ENCODE measurements at regions not wholly inside any gene's neighbourhood (a gene's known extent, or its start where the extent isn't known, plus 50 kb on each side); places are given as distances from the start of the nearest gene placed in this dataset.

DNA sequence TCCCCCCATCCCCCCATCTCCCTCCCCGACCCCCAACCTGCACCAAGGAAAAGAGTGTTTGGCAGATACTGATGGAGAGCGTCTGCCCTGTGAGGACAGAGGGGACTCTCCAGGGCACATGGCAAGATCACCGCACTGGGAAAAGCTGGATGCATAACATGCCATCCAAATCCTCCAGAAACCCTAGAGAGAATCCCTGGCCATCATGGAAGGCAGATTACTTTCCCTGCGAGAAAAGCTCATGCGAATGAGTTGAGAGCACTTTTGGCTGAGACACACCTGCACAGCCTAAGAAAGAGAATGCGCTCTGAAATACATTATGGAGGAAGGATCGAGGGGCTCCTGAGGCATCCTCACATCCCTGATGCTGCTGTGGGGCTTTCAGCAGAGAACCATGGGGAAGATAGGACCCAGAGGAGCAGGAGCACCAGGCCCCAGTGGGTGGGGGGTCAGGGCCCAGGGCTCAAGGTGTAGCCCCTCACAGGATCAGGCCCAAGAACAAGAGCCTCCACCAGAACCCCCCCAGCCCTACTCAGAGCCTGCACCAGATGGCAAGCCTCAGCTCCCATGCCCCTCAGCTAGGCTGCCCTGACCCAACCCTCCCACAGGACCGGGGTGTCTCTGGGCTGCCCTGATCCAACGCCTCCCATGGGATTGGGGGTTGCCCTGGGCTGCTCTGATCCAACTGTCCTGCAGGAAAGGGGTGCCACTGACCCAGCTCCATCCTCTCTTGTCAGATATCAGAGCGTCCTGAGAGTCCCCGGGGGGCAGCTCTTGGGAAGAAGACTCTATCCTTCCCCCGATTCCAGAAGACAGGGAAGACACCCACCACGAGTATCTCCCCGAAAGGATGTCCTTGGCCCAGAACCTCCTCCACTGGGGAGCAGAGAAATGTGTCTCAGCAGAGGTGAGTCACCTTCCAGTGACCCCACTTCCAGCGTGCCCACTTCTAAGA lies 153.4 kb downstream of the NDUFA10 start (continued):
- TF ChIP-seq, protein P1, sequence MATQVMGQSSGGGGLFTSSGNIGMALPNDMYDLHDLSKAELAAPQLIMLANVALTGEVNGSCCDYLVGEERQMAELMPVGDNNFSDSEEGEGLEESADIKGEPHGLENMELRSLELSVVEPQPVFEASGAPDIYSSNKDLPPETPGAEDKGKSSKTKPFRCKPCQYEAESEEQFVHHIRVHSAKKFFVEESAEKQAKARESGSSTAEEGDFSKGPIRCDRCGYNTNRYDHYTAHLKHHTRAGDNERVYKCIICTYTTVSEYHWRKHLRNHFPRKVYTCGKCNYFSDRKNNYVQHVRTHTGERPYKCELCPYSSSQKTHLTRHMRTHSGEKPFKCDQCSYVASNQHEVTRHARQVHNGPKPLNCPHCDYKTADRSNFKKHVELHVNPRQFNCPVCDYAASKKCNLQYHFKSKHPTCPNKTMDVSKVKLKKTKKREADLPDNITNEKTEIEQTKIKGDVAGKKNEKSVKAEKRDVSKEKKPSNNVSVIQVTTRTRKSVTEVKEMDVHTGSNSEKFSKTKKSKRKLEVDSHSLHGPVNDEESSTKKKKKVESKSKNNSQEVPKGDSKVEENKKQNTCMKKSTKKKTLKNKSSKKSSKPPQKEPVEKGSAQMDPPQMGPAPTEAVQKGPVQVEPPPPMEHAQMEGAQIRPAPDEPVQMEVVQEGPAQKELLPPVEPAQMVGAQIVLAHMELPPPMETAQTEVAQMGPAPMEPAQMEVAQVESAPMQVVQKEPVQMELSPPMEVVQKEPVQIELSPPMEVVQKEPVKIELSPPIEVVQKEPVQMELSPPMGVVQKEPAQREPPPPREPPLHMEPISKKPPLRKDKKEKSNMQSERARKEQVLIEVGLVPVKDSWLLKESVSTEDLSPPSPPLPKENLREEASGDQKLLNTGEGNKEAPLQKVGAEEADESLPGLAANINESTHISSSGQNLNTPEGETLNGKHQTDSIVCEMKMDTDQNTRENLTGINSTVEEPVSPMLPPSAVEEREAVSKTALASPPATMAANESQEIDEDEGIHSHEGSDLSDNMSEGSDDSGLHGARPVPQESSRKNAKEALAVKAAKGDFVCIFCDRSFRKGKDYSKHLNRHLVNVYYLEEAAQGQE (IDR thresholded peaks at IDR 0.05) = no peak
- no peak for TF ChIP-seq FOXA1 (IDR thresholded peaks at IDR 0.05)
- TF ChIP-seq, protein P2, sequence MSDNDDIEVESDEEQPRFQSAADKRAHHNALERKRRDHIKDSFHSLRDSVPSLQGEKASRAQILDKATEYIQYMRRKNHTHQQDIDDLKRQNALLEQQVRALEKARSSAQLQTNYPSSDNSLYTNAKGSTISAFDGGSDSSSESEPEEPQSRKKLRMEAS (IDR thresholded peaks at IDR 0.05) = no peak

GRCh38 chr2:239870863-239871262 lies 154.3 kb downstream of the NDUFA10 start:
- Histone ChIP-seq H3K27me3 (ENCODE audit: control insufficient read depth in 4 of 4, insufficient read depth in 4 of 4, low read length in 3 of 4) (no peaks in the 10 kb centered on the region), H3K36me3 (ENCODE audit: control insufficient read depth in 4 of 4, insufficient read depth in 3 of 4, low read depth in 1 of 4, low read length in 3 of 4) (no peaks in the 10 kb centered on the region), H3K4me1 (ENCODE audit: control insufficient read depth in 4 of 4, insufficient read depth in 4 of 4, low read length in 3 of 4) (no peaks in the 10 kb centered on the region), H3K4me3 (ENCODE audit: low read depth in 1 of 3, low read length in 3 of 3) (no peak overlapping the region), H3K27ac (ENCODE audit: low read depth in 1 of 2, low read length in 2 of 2) (no peak overlapping the region), H3K9me3 (ENCODE audit: control insufficient read depth in 4 of 4, low read length in 3 of 4) (no peaks in the 10 kb centered on the region), H3K9ac (ENCODE audit: low read depth in 1 of 2, low read length in 2 of 2) (no peak overlapping the region)
- 81% methylated on average over 12 of the region's 12 CpGs for WGBS
- TF ChIP-seq EGR1 (IDR thresholded peaks at IDR 0.05; ENCODE audit: low read depth in 2 of 2) (no peak), JUND (IDR thresholded peaks at IDR 0.05) (no peak), YY1 (IDR thresholded peaks at IDR 0.05) (no peak), NR2F2 (IDR thresholded peaks at IDR 0.05) (no peak)
- DNase-seq (ENCODE audit: low spot score) = peak; percentile 19

GRCh38 chr2:239870276-239870675 lies 154.9 kb downstream of the NDUFA10 start:
- Histone ChIP-seq H3K9me3 (ENCODE audit: control insufficient read depth in 4 of 4, low read length in 3 of 4) (no peaks in the 10 kb centered on the region), H3K4me1 (ENCODE audit: control insufficient read depth in 4 of 4, insufficient read depth in 4 of 4, low read length in 3 of 4) (no peaks in the 10 kb centered on the region), H3K27me3 (ENCODE audit: control insufficient read depth in 4 of 4, insufficient read depth in 4 of 4, low read length in 3 of 4) (no peaks in the 10 kb centered on the region), H3K36me3 (ENCODE audit: control insufficient read depth in 4 of 4, insufficient read depth in 3 of 4, low read depth in 1 of 4, low read length in 3 of 4) (no peaks in the 10 kb centered on the region), H3K4me3 (ENCODE audit: low read depth in 1 of 3, low read length in 3 of 3) (no peak overlapping the region), H3K27ac (ENCODE audit: low read depth in 1 of 2, low read length in 2 of 2) (no peak overlapping the region), H3K9ac (ENCODE audit: low read depth in 1 of 2, low read length in 2 of 2) (no peak overlapping the region)
- WGBS = 81% methylated on average over 12 of the region's 12 CpGs
- TF ChIP-seq FOXA2 (IDR thresholded peaks at IDR 0.05) (no peak), FOXA1 (IDR thresholded peaks at IDR 0.05) (no peak), YY1 (IDR thresholded peaks at IDR 0.05) (no peak), EGR1 (IDR thresholded peaks at IDR 0.05; ENCODE audit: low read depth in 2 of 2) (no peak), NR2F2 (IDR thresholded peaks at IDR 0.05) (no peak), GABPA (IDR thresholded peaks at IDR 0.05 in 1 of 2, conservative IDR thresholded peaks at IDR 0.05 in 1 of 2) (no peak), JUND (IDR thresholded peaks at IDR 0.05) (no peak), SP1 (IDR thresholded peaks at IDR 0.05) (no peak), RXRA (IDR thresholded peaks at IDR 0.05) (no peak), TAF1 (conservative IDR thresholded peaks at IDR 0.05) (no peak), HNF4G (IDR thresholded peaks at IDR 0.05) (no peak), HNF4A (conservative IDR thresholded peaks at IDR 0.05) (no peak)
- TF ChIP-seq, protein P3, sequence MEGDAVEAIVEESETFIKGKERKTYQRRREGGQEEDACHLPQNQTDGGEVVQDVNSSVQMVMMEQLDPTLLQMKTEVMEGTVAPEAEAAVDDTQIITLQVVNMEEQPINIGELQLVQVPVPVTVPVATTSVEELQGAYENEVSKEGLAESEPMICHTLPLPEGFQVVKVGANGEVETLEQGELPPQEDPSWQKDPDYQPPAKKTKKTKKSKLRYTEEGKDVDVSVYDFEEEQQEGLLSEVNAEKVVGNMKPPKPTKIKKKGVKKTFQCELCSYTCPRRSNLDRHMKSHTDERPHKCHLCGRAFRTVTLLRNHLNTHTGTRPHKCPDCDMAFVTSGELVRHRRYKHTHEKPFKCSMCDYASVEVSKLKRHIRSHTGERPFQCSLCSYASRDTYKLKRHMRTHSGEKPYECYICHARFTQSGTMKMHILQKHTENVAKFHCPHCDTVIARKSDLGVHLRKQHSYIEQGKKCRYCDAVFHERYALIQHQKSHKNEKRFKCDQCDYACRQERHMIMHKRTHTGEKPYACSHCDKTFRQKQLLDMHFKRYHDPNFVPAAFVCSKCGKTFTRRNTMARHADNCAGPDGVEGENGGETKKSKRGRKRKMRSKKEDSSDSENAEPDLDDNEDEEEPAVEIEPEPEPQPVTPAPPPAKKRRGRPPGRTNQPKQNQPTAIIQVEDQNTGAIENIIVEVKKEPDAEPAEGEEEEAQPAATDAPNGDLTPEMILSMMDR (IDR thresholded peaks at IDR 0.05; ENCODE audit: low read depth, low read length, missing input control) = no peak
- TF ChIP-seq, protein P1 (IDR thresholded peaks at IDR 0.05) = no peak
- TF ChIP-seq, protein P4, sequence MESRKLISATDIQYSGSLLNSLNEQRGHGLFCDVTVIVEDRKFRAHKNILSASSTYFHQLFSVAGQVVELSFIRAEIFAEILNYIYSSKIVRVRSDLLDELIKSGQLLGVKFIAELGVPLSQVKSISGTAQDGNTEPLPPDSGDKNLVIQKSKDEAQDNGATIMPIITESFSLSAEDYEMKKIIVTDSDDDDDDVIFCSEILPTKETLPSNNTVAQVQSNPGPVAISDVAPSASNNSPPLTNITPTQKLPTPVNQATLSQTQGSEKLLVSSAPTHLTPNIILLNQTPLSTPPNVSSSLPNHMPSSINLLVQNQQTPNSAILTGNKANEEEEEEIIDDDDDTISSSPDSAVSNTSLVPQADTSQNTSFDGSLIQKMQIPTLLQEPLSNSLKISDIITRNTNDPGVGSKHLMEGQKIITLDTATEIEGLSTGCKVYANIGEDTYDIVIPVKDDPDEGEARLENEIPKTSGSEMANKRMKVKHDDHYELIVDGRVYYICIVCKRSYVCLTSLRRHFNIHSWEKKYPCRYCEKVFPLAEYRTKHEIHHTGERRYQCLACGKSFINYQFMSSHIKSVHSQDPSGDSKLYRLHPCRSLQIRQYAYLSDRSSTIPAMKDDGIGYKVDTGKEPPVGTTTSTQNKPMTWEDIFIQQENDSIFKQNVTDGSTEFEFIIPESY (IDR thresholded peaks at IDR 0.05) = no peak
- TF ChIP-seq, protein P2 (IDR thresholded peaks at IDR 0.05) = no peak
- DNase-seq (ENCODE audit: low spot score) = peak; percentile 3

Measured in liver (tissue), 8 donors.